Peyer's patch (tissue), 4 donors: ENCODE measurements at regions not wholly inside any gene's neighbourhood (a gene's known extent, or its start where the extent isn't known, plus 50 kb on each side); places are given as distances from the start of the nearest gene placed in this dataset.

Source experiments
- DNase-seq, 3 donors: peaks; one replicate each; pipeline ENCODE4 v3.0.0-alpha.2; 2017 to 2019
- H3K27ac ChIP-seq, 4 donors: fragments of 200-600 bp; sonication (generic); one replicate each; pipeline ENCODE4 v1.5.1; 2016 to 2019
- H3K27me3 ChIP-seq, 2 donors: fragments of 200-600 bp; sonication (generic); one replicate each; pipeline ENCODE4 v1.5.1; 2019
- H3K36me3 ChIP-seq, 3 donors: fragments of 200-600 bp; sonication (generic); one replicate each; pipeline ENCODE4 v1.5.1; 2016 to 2019
- H3K4me1 ChIP-seq, 4 donors: fragments of 200-600 bp; sonication (generic); one replicate each; pipeline ENCODE4 v1.5.1; 2016 to 2019
- H3K4me3 ChIP-seq, 4 donors: fragments of 200-600 bp; sonication (generic); 1 replicate in 3 of 4; 2 replicates in 1 of 4; pipeline ENCODE4 v1.5.1; 2016 to 2019; ENCODE audit warnings: mild to moderate bottlenecking in 1 of 4
- H3K9me3 ChIP-seq, 4 donors: fragments of 200-600 bp; sonication (generic); one replicate each; pipeline ENCODE4 v1.5.1; 2016 to 2019; ENCODE audit warnings: mild to moderate bottlenecking in 1 of 4
- CTCF ChIP-seq, 6 experiments: fragments of 450-650 bp in 4 of 6; fragments of 200-600 bp in 2 of 6; sonication (generic) in 1 of 6; IDR thresholded peaks; one replicate each; pipeline ENCODE4 v1.5.1; 2017 to 2019; ENCODE audit warnings: antibody characterized with exemption in 6 of 6, mild to moderate bottlenecking in 3 of 6, moderate library complexity in 1 of 6
- POLR2A ChIP-seq, 2 donors: fragments of 450-650 bp; IDR thresholded peaks; one replicate each; pipeline ENCODE4 v1.5.1; 2017; ENCODE audit warnings: antibody characterized with exemption in 2 of 2, mild to moderate bottlenecking in 2 of 2, moderate library complexity in 2 of 2

GRCh38 chr5:142508591-142508990 is 177.3 kb downstream of the FGF1 start:
- no peak for TF ChIP-seq POLR2A (IDR thresholded peaks at IDR 0.05)
- TF ChIP-seq CTCF (IDR thresholded peaks at IDR 0.05): no peak
- H3K27ac ChIP-seq: no peak overlapping the region
- H3K36me3 ChIP-seq: no peaks in the 10 kb centered on the region
- H3K4me3 ChIP-seq: no peak overlapping the region
- DNase-seq: no peak
- no peaks in the 10 kb centered on the region for H3K9me3 ChIP-seq
- no peaks in the 10 kb centered on the region for H3K27me3 ChIP-seq
- no peaks in the 10 kb centered on the region for H3K4me1 ChIP-seq

GRCh38 chr5:142507531-142508372 is 178.1 kb downstream of the FGF1 start:
- no peak overlapping the region for H3K27ac ChIP-seq
- no peak for DNase-seq

GRCh38 chr5:142506756-142507155 is 179.1 kb downstream of the FGF1 start:
- H3K9me3 ChIP-seq: no peaks in the 10 kb centered on the region
- H3K27ac ChIP-seq: no peak overlapping the region
- DNase-seq: no peak
- H3K27me3 ChIP-seq: no peaks in the 10 kb centered on the region
- H3K4me1 ChIP-seq: no peaks in the 10 kb centered on the region
- no peaks in the 10 kb centered on the region for H3K36me3 ChIP-seq
- TF ChIP-seq CTCF (IDR thresholded peaks at IDR 0.05) (no peak), POLR2A (IDR thresholded peaks at IDR 0.05) (no peak)
- no peak overlapping the region for H3K4me3 ChIP-seq

More at GRCh38 chr5:142507531-142508372, 178.1 kb downstream of the FGF1 start:
- Histone ChIP-seq H3K4me3 (no peak overlapping the region), H3K36me3 (no peaks in the 10 kb centered on the region), H3K9me3 (no peaks in the 10 kb centered on the region), H3K27me3 (no peaks in the 10 kb centered on the region), H3K4me1 (no peaks in the 10 kb centered on the region)
- no peak for TF ChIP-seq POLR2A (IDR thresholded peaks at IDR 0.05)
- no peak for TF ChIP-seq CTCF (IDR thresholded peaks at IDR 0.05)

- TF ChIP-seq CTCF (IDR thresholded peaks at IDR 0.05): no peak
- no peak for TF ChIP-seq POLR2A (IDR thresholded peaks at IDR 0.05)
- no peak for DNase-seq
- no peak overlapping the region for H3K4me3 ChIP-seq
- H3K27me3 ChIP-seq: no peaks in the 10 kb centered on the region
- no peaks in the 10 kb centered on the region for H3K4me1 ChIP-seq
- no peak overlapping the region for H3K27ac ChIP-seq
- H3K9me3 ChIP-seq: no peaks in the 10 kb centered on the region
- H3K36me3 ChIP-seq: no peaks in the 10 kb centered on the region
These were observed 179.8 kb downstream of the FGF1 start for GRCh38 chr5:142506046-142506445.

GRCh38 chr5:142501890-142502289 is 177.1 kb upstream of the SPRY4 start:
- Histone ChIP-seq H3K27me3 (no peaks in the 10 kb centered on the region), H3K4me1 (no peaks in the 10 kb centered on the region), H3K36me3 (no peaks in the 10 kb centered on the region), H3K27ac (no peak overlapping the region), H3K9me3 (no peaks in the 10 kb centered on the region), H3K4me3 (no peak overlapping the region)
- no peak for DNase-seq
- TF ChIP-seq CTCF (IDR thresholded peaks at IDR 0.05) (no peak), POLR2A (IDR thresholded peaks at IDR 0.05) (no peak)
